Right kidney (tissue), 1 donor: ENCODE measurements at regions not wholly inside any gene's neighbourhood (a gene's known extent, or its start where the extent isn't known, plus 50 kb on each side); places are given as distances from the start of the nearest gene placed in this dataset.
"Not testable (repeated sequence)": the region's sequence is repeated elsewhere in the genome, so short reads cannot be mapped to it uniquely, and the experiment has no call there.

Experiments used
- DNase-seq: peaks from one replicate; pipeline ENCODE4 v3.0.0-alpha.2; 2016

DNA sequence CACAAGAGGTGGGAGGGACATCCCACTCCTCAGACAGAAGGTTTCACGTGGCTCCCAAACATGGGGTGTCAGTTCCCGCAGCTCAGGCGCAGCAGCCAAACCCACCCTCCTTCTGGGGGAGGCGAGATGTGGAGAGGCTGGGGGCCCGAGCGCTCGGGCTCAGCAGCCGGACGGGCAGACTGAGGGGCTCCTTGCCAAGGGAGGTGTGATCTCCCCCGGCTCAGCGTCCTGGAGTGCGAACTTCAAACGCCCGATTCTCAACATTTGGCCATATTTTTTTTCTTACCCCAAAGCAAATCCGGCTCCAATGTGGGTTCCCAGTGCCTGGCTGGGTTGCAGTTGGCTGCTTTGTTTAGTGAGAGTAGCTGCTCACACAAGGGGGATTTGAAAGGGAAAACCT lies 477.9 kb downstream of the MN1 start:
- DNase-seq: no peak

- DNase-seq: not testable (repeated sequence)
Measured at GRCh38 chr22:27324908-27325307, 476.6 kb downstream of the MN1 start.

DNA sequence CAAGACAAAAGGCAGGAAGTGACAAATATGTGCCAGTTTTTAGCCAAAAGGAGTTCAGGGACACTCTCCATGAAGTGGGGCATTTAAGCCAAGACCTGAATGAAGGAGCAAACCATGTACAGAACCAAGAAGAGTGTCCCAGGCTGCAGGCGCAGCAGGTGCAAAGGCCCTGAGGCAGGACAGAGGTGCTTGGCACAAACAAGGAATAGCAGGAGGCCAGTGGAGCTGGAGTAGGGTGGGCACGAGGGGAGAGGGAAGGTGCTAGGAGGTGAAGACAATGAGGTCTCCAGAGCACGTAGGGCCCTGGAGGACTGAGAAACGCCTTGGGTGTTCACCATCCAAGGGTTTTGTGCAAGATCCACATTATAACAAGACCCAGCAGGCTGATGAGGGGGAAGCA lies 474.1 kb downstream of the MN1 start:
- DNase-seq: no peak

GRCh38 chr22:27327981-27328721 lies 473.4 kb downstream of the MN1 start:
- DNase-seq: no peak

DNA sequence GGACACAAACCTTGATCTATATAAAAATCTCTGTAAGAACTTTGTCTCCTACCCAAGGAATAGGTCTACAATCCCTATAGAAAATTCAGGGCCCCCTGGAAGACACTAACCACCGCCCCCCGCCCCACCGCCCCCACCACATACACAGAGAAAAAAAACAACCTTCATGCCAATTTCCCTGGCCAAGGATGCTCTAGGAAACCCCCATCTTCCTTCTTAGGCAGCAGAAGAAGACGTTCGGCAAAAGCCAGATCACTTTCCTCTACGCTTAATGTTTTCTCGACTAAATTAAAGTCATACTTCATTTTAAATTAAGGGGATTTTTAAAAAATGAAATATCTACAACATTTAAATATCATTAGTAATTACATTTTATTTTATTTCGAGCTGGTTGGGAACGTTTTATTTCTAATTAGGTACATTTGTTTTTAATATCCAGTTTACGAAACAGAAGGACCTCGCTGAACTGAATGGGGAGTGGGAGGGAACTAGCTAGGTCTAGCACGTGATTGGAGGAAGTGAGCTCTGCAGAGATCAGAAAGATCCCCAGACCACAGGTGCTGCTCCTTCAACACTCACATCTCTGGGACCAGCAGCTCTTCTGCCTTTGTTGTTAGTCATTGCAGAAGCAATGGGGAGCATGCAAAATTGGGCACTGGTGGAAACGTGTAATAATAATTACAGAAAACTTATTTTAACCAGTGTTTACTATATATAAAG lies 472.3 kb downstream of the MN1 start:
- DNase-seq: no peak

DNA sequence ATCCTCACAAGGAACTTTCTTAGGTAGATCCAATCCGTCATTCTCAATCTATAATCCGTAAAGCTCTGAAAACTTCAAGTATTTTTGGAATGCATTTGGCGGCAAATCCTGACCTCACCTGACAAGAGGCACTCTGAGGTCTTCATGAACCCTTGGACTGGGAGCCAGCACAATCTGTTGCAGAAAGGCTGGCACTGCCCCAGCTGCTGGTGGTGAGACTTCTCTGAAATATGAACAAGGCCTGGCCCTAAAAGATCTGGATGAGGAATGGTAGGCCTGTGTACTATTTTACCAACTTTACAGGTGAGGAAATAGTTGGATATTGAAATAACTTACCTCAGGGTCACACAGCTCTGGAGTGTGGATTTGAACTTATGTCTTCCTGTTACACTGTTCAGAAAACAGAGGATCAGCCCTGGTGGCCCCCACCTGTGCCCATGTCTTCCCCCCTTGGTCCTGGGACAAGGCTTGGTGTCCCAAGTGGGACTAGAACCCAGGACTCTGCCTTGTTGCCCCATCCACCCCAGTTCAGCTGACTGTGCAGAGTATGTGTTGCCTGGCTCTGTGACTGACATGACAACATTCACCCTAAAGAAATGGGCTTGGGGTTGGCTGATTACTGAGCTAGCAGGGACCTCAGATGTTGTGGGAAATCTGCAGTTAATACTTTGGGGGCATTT lies 471.4 kb downstream of the MN1 start:
- no peak for DNase-seq

GRCh38 chr22:27331526-27332281 lies 469.9 kb downstream of the MN1 start:
- no peak for DNase-seq

DNA sequence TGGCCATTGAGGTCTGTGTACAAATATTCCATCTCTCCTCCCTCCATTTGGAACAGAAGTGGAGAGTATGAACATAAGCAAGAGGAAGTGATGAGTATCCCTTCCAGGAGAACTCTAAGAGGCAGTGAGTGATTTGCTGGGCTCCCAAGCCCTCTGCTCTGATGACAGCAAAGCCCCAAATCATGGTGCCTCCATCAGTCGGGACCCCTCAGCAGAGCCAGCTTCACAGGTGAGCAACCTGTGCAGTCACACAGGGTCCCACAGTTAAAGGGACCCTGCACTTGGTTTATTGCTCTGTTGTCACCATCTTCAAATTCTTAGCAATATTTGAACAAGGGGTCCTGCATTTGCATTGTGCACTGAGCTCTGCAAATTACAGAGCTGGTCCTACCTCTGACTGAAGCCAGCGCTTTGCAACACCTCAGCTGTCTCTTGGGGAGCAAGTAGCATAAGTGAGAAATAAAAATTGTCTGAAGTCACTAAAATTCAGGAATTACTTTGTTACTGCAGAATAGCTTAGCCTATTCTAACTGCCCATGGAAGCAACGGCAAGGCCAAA lies 466.4 kb downstream of the MN1 start:
- DNase-seq: no peak

DNA sequence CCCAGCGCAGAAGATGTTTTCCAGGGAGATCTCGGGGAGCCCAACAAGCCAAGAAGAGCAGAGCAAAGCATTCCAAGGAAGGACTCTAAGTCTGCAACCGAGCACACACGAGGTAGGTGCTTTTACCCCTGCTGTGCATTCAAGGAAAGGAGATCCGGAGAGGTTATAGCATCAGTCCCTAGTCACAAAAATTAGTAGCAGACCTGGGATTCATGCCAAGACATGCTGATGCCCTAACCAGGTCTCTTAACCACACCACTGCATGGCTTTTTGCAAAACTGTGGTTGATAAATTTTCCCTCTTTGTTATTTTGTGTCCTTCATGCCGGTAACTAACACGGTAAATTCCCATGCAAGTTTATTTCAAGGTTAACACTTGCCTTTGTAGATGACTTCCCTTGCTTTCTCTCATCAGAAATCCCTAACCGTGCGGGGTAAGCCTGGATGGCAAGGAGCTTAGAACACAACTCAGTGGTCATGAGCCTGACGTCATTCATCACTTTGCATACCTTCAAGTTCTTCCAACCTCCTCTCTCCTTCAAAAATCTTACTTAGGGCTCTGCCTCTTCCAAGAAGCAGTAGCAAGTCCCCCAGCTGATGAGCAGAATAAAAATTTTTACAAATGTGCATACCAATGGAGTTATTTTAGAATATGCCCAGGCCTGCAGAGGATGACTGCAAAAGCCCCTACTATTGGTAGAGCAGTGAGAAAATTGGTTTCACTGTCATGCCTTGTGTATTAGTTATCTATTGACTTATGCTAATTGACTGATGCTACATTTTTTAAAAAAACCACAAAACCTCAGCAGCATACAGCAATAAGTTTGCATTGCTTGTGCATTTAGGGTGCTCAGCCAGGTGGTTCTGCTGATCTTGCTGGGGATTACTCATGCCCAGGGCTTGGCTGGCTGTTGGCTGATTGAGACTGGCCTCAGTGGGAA lies 465.1 kb downstream of the MN1 start:
- no peak for DNase-seq

DNA sequence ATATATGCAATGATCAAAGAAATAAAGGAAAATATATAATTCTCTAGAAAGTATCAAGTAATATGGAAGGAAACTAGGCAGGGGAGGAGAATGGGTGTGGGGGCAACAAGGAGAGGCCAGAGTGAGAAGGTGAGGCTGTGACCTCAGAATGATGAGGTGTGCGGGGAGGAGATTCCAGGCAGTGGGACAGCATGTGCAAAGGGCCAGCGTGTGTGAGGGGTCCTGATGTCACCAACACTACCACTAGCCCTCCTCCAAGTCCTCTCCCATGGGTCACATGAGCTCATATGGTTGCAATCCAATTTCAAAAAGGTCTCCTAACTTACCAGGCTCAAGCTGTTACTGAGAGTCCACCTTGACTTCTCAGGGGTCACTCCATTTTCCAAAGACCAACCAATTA lies 463.9 kb downstream of the MN1 start:
- DNase-seq: no peak

GRCh38 chr22:27340047-27340446 lies 461.5 kb downstream of the MN1 start:
- DNase-seq: no peak

DNA sequence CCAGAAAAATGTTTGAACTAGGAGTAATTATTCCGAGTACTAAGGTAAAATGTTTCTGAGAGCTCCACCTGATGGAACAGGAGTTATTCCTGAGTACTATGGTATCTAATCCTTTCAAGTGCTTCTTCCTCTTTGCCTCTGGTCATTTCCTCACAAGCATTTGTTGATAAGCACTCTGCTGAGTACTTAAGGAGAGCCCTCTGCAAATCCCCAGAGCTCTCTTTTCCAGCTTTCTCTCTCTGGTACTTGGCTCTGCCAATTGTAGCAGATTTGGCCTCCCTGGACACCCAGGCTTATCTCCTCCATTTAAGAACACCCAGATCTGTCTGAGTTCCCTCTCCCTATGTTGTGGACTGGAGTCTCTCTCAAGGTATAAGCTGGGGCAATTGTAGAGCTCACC lies 457.0 kb downstream of the MN1 start:
- DNase-seq: no peak

- peak; percentile 31 for DNase-seq
Measured at GRCh38 chr22:27345691-27346090, 455.9 kb downstream of the MN1 start.

DNA sequence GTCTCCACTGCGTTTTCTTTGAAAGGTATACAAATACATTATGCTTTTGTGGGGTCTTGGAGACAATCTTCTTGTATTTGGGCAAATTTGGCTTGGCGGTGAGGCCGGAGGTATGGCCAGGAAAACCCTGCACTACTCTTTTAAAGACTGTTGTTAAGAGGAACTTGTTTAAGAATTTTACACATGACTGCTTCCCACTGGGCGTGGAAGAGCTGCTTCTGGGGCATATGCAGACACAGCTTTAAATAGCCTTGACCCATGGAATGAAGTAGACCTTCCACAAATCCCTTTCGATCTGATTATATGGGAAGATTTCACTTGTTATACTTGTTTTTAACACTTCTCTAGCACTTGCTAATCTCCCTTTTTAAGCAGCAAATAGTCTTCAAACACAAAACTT lies 453.6 kb downstream of the MN1 start:
- peak; percentile 38 for DNase-seq

GRCh38 chr22:27348634-27349033 lies 452.9 kb downstream of the MN1 start:
- no peak for DNase-seq

DNA sequence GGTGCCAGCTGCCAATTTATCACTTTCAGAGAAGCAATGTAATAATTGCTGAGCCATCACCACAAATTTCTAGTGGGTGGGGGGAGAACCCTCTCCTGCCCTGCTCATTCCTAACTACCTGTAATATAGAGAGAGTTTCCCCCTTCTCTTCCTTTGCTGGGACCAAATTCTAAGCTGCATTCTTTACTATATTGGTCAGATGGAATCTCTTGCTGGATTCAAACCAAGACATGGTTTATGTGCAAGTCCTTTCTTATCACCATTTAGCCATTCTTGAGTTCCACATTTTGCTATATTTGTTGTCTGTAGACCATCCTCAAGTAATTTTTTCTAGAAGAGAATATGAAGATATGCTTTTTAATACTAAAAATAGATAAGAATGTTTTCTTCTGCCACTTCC lies 452.1 kb downstream of the MN1 start:
- no peak for DNase-seq

DNA sequence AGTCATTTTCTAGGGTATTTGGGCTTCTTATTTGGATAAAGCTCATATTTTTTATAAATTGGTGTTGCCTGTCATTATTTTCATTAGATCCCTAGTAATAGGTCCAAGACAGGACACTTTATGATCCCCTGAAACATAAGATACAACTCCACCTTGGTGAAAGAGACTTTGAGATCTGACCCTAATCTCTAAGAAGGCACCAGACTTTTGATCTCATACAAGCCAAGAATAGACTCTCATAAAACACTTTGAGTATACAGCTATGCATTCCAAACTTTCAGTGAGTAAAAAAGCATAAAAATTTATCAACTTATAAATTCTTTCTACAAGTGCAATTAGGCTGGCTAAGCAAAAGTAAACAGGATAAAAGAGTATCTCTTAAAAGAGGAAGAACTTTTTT lies 451.2 kb downstream of the MN1 start:
- DNase-seq: no peak

GRCh38 chr22:27352426-27352825 lies 449.1 kb downstream of the MN1 start:
- DNase-seq: no peak

- no peak for DNase-seq
Measured at GRCh38 chr22:27358096-27358870, 443.3 kb downstream of the MN1 start.

DNA sequence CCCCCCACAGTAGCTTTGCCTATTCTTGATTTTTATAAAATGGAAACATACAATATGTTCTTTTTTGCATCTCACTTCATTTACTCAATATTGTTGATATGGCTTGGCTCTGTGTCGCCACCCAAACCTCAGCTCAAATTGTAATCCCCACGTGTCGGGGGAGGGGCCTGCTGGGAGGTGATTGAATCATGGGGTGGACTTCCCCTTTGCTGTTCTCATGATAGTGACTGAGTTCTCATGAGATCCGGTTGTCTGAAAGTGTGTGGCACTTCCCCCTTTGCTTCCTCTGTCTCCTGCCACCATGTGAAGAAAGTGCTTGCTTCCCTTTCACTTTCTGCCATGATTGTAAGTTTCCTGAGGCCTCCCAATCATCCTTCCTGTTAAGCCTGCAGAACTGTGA lies 431.3 kb downstream of the MN1 start:
- DNase-seq: no peak

DNA sequence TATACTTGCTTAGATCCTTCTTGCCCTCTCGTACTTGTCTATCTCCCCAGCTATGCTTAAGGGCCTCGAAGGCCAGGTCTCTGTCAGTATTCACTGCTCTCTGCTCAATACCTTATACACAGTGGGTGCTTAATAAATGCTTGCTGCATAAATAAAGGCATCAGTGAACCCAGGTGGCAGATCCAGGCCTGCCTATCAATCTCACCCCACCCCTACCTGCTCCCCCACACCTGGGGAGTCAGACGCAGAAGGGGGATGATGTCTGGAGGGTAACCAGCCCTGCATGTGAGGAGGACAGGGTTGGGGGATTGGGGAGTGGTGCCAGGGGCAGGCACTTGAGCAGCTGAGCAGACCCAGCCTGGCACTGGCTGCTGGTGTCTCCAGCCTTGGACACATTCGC lies 430.6 kb downstream of the MN1 start:
- DNase-seq: no peak
